Neural crest cell (in vitro differentiated cells): ENCODE measurements at regions not wholly inside any gene's neighbourhood (a gene's known extent, or its start where the extent isn't known, plus 50 kb on each side); places are given as distances from the start of the nearest gene placed in this dataset.

Source experiments
- DNase-seq: peaks from one replicate; pipeline ENCODE4 v3.0.0; 2021; ENCODE audit warnings: low read depth, mixed read lengths, low spot score
- H3K27ac Mint-ChIP-seq: one replicate; pipeline ENCODE4 v1.8.0; 2021; ENCODE audit warnings: mild to moderate bottlenecking, mixed read lengths; ENCODE audit not compliant: unreplicated experiment
- H3K27me3 Mint-ChIP-seq: 2 replicates; pipeline ENCODE4 v1.8.0; 2021; ENCODE audit warnings: low read depth, mild to moderate bottlenecking, mixed read lengths
- H3K36me3 Mint-ChIP-seq: 2 replicates; pipeline ENCODE4 v1.8.0; 2021; ENCODE audit warnings: low read depth, mild to moderate bottlenecking, mixed read lengths
- H3K4me1 Mint-ChIP-seq: 2 replicates; pipeline ENCODE4 v1.8.0; 2021; ENCODE audit warnings: mixed read lengths
- H3K4me3 Mint-ChIP-seq: one replicate; pipeline ENCODE4 v1.8.0; 2021; ENCODE audit warnings: mild to moderate bottlenecking, mixed read lengths
- H3K9me3 Mint-ChIP-seq: 2 replicates; pipeline ENCODE4 v1.8.0; 2021; ENCODE audit warnings: mixed read lengths
- CTCF ChIP-seq: fragments of 200-600 bp; sonication (generic); conservative IDR thresholded peaks from 2 replicates; pipeline ENCODE4 v1.5.0; 2021; ENCODE audit warnings: antibody characterized with exemption, mild to moderate bottlenecking

DNA sequence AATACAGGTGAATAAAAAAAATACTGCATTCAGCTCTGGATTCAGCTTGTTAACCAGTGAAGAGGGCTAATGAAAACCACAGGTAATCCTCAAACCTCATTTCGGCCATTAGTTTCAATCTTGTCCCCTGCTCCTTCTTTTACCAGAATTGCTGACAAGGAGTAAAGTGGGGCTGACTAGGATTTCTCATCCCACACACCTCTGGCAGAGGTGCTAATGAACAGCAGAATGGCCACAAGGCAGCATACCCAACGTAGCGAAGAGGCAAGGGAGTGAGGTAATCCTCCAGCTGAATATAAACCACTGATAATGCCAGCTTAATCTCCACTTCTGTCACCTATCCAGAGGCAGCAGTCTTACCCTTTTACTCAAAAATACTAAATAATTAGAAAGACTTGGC lies 248.8 kb upstream of the CDIN1 start:
- DNase-seq, result no peak
- H3K36me3 Mint-ChIP-seq, result no peaks in the 10 kb centered on the region
- peaks cover 3% of the 10 kb centered on the region for H3K9me3 Mint-ChIP-seq
- peaks cover 4% of the 10 kb centered on the region for H3K4me1 Mint-ChIP-seq
- no peak overlapping the region for H3K4me3 Mint-ChIP-seq
- no peak overlapping the region for H3K27ac Mint-ChIP-seq
- H3K27me3 Mint-ChIP-seq, result no peaks in the 10 kb centered on the region
- no peak for TF ChIP-seq CTCF

DNA sequence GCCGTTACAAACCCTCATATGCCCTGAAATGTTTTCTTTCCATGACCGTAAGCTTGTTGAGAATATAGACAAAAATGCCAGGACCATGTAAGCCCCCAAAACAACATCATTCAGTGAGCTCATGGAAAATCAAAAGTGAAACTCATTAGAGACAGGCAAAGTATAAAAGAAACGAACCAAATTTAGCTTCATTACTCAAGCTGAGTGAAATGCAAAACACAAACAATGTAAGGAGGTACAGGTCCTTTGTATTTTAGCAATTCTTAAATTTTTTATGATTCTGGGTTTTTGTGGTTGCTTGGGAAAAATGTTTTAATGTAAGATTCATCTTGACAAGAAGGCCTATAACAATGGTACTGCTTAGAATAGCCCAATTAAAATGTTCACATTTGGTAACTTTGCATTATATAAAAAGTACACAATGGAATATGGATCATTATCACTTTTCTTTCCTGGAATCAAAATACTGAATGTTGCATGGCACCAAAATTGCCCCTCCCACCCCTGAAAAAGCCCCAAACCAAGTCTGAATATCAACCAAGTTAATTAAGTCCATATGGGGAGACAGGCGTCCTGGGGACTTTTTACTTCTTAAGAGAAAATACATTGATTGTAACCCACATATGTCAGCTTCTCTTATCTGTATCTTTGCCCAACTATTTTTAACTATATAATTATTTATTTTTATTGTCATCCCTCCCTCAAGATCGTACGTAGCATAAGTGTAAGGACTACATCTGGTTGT lies 247.7 kb upstream of the CDIN1 start:
- DNase-seq, result no peak
- peaks cover 4% of the 10 kb centered on the region for H3K4me1 Mint-ChIP-seq
- H3K27ac Mint-ChIP-seq, result no peak overlapping the region
- no peak overlapping the region for H3K4me3 Mint-ChIP-seq
- TF ChIP-seq CTCF, result no peak
- peaks cover 3% of the 10 kb centered on the region for H3K9me3 Mint-ChIP-seq
- H3K36me3 Mint-ChIP-seq, result no peaks in the 10 kb centered on the region
- H3K27me3 Mint-ChIP-seq, result no peaks in the 10 kb centered on the region

- Mint-ChIP-seq H3K27me3 (no peaks in the 10 kb centered on the region), H3K27ac (no peak overlapping the region), H3K9me3 (peaks cover 3% of the 10 kb centered on the region), H3K4me1 (peaks cover 4% of the 10 kb centered on the region), H3K36me3 (no peaks in the 10 kb centered on the region), H3K4me3 (no peak overlapping the region)
- no peak for DNase-seq
- TF ChIP-seq CTCF, result no peak
Observed at GRCh38 chr15:36332301-36332700, 247.1 kb upstream of the CDIN1 start.

GRCh38 chr15:36332896-36333295 lies 246.5 kb upstream of the CDIN1 start:
- Mint-ChIP-seq H3K4me1 (peaks cover 4% of the 10 kb centered on the region), H3K9me3 (peaks cover 2% of the 10 kb centered on the region), H3K27me3 (no peaks in the 10 kb centered on the region), H3K36me3 (no peaks in the 10 kb centered on the region), H3K27ac (no peak overlapping the region), H3K4me3 (no peak overlapping the region)
- no peak for DNase-seq
- no peak for TF ChIP-seq CTCF

- DNase-seq, result no peak
- Mint-ChIP-seq H3K9me3 (no peaks in the 10 kb centered on the region), H3K4me3 (no peak overlapping the region), H3K27ac (no peak overlapping the region), H3K27me3 (no peaks in the 10 kb centered on the region), H3K4me1 (peaks cover 4% of the 10 kb centered on the region), H3K36me3 (no peaks in the 10 kb centered on the region)
- TF ChIP-seq CTCF, result no peak
Observed at GRCh38 chr15:36334059-36334458, 245.4 kb upstream of the CDIN1 start.
